NB4 (cell line): ENCODE measurements at regions not wholly inside any gene's neighbourhood (a gene's known extent, or its start where the extent isn't known, plus 50 kb on each side); places are given as distances from the start of the nearest gene placed in this dataset.
"Not testable (repeated sequence)": the region's sequence is repeated elsewhere in the genome, so short reads cannot be mapped to it uniquely, and the experiment has no call there.

ENCODE experiments used
- DNase-seq: peaks from one replicate; pipeline ENCODE4 v3.0.0; 2010; ENCODE audit warnings: low read depth
- H3K4me3 ChIP-seq: one replicate; pipeline ENCODE4 v1.5.1; 2011; ENCODE audit warnings: mild to moderate bottlenecking, low read depth, low read length, moderate library complexity
- MYC ChIP-seq: IDR thresholded peaks from 2 replicates; pipeline ENCODE4 v1.6.1; 2011; ENCODE audit warnings: low read depth, low read length
- POLR2A ChIP-seq: IDR thresholded peaks from 2 replicates; pipeline ENCODE4 v1.6.1; 2011; ENCODE audit warnings: mild to moderate bottlenecking; ENCODE audit not compliant: insufficient read length; ENCODE audit errors: extremely low read depth
- TF ChIP-seq, protein P1 (sequence below): IDR thresholded peaks from 2 replicates; pipeline ENCODE4 v1.6.1; 2011; ENCODE audit warnings: low read depth, low read length
- TF ChIP-seq, protein P2 (sequence below): IDR thresholded peaks from one replicate; pipeline ENCODE4 v1.5.1; 2012; ENCODE audit warnings: low read depth, low read length

- H3K4me3 ChIP-seq = no peak overlapping the region
- TF ChIP-seq MYC = no peak
- TF ChIP-seq, protein P1, sequence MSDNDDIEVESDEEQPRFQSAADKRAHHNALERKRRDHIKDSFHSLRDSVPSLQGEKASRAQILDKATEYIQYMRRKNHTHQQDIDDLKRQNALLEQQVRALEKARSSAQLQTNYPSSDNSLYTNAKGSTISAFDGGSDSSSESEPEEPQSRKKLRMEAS = no peak
- DNase-seq = no peak
These were observed 171.8 kb upstream of the CLNK start for GRCh38 chr4:10856271-10856782.

DNA sequence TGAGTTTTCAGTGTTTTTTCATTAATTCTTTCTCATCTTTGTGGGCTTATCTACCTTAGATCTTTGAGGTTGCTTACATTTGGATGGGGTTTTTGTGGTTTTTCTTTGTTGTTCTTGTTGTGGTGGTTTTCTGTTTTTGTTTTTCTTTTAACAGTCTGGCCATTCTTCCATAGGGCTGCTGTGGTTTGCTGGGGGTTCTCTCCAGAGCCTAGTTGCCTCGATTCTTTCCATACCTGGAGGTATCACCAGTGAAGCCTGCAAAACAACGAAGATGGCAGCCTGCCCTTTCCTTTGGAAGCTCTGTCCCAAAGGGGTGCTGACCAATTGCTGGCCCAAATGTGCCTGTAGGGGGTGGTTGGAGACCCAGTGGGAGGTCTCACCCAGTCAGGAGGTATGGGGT lies 168.6 kb upstream of the CLNK start:
- H3K4me3 ChIP-seq = no peak overlapping the region
- DNase-seq = no peak
- TF ChIP-seq POLR2A (no peak), MYC (no peak)
- TF ChIP-seq, protein P2, sequence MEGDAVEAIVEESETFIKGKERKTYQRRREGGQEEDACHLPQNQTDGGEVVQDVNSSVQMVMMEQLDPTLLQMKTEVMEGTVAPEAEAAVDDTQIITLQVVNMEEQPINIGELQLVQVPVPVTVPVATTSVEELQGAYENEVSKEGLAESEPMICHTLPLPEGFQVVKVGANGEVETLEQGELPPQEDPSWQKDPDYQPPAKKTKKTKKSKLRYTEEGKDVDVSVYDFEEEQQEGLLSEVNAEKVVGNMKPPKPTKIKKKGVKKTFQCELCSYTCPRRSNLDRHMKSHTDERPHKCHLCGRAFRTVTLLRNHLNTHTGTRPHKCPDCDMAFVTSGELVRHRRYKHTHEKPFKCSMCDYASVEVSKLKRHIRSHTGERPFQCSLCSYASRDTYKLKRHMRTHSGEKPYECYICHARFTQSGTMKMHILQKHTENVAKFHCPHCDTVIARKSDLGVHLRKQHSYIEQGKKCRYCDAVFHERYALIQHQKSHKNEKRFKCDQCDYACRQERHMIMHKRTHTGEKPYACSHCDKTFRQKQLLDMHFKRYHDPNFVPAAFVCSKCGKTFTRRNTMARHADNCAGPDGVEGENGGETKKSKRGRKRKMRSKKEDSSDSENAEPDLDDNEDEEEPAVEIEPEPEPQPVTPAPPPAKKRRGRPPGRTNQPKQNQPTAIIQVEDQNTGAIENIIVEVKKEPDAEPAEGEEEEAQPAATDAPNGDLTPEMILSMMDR = no peak
- TF ChIP-seq, protein P1 = no peak

GRCh38 chr4:10841697-10842096 lies 157.1 kb upstream of the CLNK start:
- no peak for TF ChIP-seq MYC
- TF ChIP-seq, protein P2 = no peak
- TF ChIP-seq, protein P1 = no peak
- no peak for TF ChIP-seq POLR2A
- DNase-seq = no peak
- H3K4me3 ChIP-seq = no peak overlapping the region

GRCh38 chr4:10837151-10837550 lies 152.6 kb upstream of the CLNK start:
- TF ChIP-seq, protein P2 = no peak
- TF ChIP-seq MYC = no peak
- TF ChIP-seq, protein P1 = no peak
- TF ChIP-seq POLR2A = no peak
- no peak overlapping the region for H3K4me3 ChIP-seq
- no peak for DNase-seq

DNA sequence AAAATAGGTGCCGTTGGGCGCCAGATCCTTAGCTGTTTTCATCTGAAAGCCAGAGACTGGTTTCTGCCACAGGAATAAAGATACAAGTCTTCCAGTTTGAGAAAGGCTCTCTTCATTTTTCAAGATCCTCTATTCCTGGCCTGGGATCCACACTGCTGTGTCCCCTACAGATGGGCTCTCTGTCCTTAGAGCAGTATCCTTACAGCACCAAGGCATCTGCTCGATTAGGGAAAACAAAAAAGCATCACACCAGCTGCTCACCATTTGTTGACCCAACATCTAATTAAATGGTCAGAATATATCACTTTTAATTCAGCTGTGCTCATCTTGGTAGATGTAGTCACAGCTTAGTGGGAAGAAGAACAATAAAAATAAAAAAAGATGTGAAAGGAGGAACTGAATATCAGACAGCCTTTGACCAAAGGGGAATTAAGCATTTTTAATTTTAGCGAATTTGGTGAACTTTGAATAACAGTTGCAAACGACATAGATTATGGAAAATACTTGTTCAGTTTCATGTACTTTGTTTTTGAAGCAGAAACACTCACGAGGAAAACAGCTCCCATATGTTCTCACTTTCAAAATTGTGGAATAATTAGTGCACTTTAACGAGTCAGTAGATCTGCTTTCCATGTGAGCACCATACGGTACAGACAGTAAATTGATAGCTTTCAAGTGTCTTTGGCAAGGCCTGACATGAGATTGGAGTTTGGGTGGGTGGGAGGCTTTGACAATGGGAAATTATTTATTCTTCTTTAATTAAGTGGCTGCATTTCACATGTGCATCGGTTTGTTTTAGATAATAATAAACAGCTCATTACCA lies 148.4 kb upstream of the CLNK start:
- TF ChIP-seq POLR2A = no peak
- TF ChIP-seq, protein P2 = no peak
- no peak for TF ChIP-seq MYC
- TF ChIP-seq, protein P1 = no peak
- no peak for DNase-seq
- H3K4me3 ChIP-seq = no peak overlapping the region

- no peak for DNase-seq
- no peak for TF ChIP-seq POLR2A
- no peak for TF ChIP-seq MYC
These were observed 147.3 kb upstream of the CLNK start for GRCh38 chr4:10831727-10832408.

GRCh38 chr4:10828918-10829538 lies 144.5 kb upstream of the CLNK start:
- DNase-seq, H3K4me3 ChIP-seq: not testable (repeated sequence)

More at GRCh38 chr4:10831727-10832408, 147.3 kb upstream of the CLNK start:
- no peak overlapping the region for H3K4me3 ChIP-seq
